Astrocyte (in vitro differentiated cells and primary cell): ENCODE measurements at regions not wholly inside any gene's neighbourhood (a gene's known extent, or its start where the extent isn't known, plus 50 kb on each side); places are given as distances from the start of the nearest gene placed in this dataset.

Experiments
- DNase-seq: peaks from one replicate; pipeline ENCODE4 v3.0.0-alpha.2; 2010; ENCODE audit warnings: low read depth
- FAIRE-seq: peaks from 2 replicates; lab custom pipeline; 2011; peaks lifted over from hg19 to GRCh38; lab: Jason Lieb, UNC
- H2AFZ ChIP-seq: 2 replicates; pipeline ENCODE4 v1.6.0; 2012; ENCODE audit warnings: low read depth, low read length, inconsistent platforms
- H3K27ac ChIP-seq: 2 replicates; pipeline ENCODE4 v1.5.1; 2011; ENCODE audit warnings: low read depth, low read length, inconsistent platforms
- H3K27me3 ChIP-seq: 2 replicates; pipeline ENCODE4 v1.6.0; 2011; ENCODE audit warnings: low read length, inconsistent platforms; ENCODE audit not compliant: insufficient read depth
- H3K36me3 ChIP-seq: 2 replicates; pipeline ENCODE4 v1.5.1; 2011; ENCODE audit warnings: low read length, inconsistent platforms; ENCODE audit not compliant: insufficient read depth
- H3K4me1 ChIP-seq: 2 replicates; pipeline ENCODE4 v1.5.1; 2011; ENCODE audit warnings: low read length, inconsistent platforms; ENCODE audit not compliant: insufficient read depth
- H3K4me2 ChIP-seq: 2 replicates; pipeline ENCODE4 v1.6.0; 2012; ENCODE audit warnings: low read length, inconsistent platforms
- H3K4me3 ChIP-seq: 2 replicates; pipeline ENCODE4 v1.5.1; 2011; ENCODE audit warnings: low read depth, mild to moderate bottlenecking, low read length, inconsistent platforms; ENCODE audit not compliant: insufficient read depth
- H3K79me2 ChIP-seq: 2 replicates; pipeline ENCODE4 v1.6.0; 2012; ENCODE audit warnings: mild to moderate bottlenecking, low read length, inconsistent platforms; ENCODE audit not compliant: insufficient read depth
- H3K9ac ChIP-seq: 2 replicates; pipeline ENCODE4 v1.6.0; 2012; ENCODE audit warnings: mild to moderate bottlenecking, low read length, inconsistent platforms
- H3K9me3 ChIP-seq: 2 replicates; pipeline ENCODE4 v1.5.1; 2012; ENCODE audit warnings: low read depth, mild to moderate bottlenecking, low read length, inconsistent platforms; ENCODE audit not compliant: insufficient read depth
- H4K20me1 ChIP-seq: 2 replicates; pipeline ENCODE4 v1.6.0; 2012; ENCODE audit warnings: low read length, inconsistent platforms; ENCODE audit not compliant: insufficient read depth
- H3K27ac Mint-ChIP-seq: one replicate; pipeline ENCODE4 v1.8.0; 2021; ENCODE audit warnings: mild to moderate bottlenecking, mixed read lengths; ENCODE audit not compliant: unreplicated experiment
- H3K27me3 Mint-ChIP-seq: one replicate; pipeline ENCODE4 v1.8.0; 2021; ENCODE audit warnings: low read depth, mixed read lengths; ENCODE audit not compliant: unreplicated experiment
- H3K36me3 Mint-ChIP-seq: one replicate; pipeline ENCODE4 v1.8.0; 2021; ENCODE audit warnings: low read depth, mixed read lengths; ENCODE audit not compliant: unreplicated experiment
- H3K4me1 Mint-ChIP-seq: one replicate; pipeline ENCODE4 v1.8.0; 2021; ENCODE audit warnings: low read depth, mixed read lengths; ENCODE audit not compliant: unreplicated experiment
- H3K4me3 Mint-ChIP-seq: one replicate; pipeline ENCODE4 v1.8.0; 2021; ENCODE audit warnings: mild to moderate bottlenecking, moderate library complexity, mixed read lengths; ENCODE audit not compliant: unreplicated experiment
- H3K9me3 Mint-ChIP-seq: one replicate; pipeline ENCODE4 v1.8.0; 2021; ENCODE audit warnings: mild to moderate bottlenecking, mixed read lengths; ENCODE audit not compliant: unreplicated experiment
- CTCF ChIP-seq: IDR thresholded peaks from 2 replicates; pipeline ENCODE4 v1.5.1; 2011; ENCODE audit warnings: low read depth, mild to moderate bottlenecking, inconsistent platforms, low read length, moderate library complexity; ENCODE audit not compliant: insufficient read depth
- EZH2 ChIP-seq: IDR thresholded peaks from 2 replicates; pipeline ENCODE4 v1.6.1; 2012; ENCODE audit warnings: mild to moderate bottlenecking, low read length, inconsistent platforms; ENCODE audit not compliant: insufficient read depth

- no peak overlapping the region for H3K4me3 ChIP-seq
- FAIRE-seq: no peak
These were observed 103.3 kb upstream of the TLR3 start for GRCh38 chr4:185965426-185966384.

GRCh38 chr4:185966549-185966948 is 102.4 kb upstream of the TLR3 start:
- Histone ChIP-seq H3K27me3 (peaks cover 2% of the 10 kb centered on the region), H3K27ac (no peak overlapping the region), H2AFZ (peak overlapping the region; percentile 39), H3K4me2 (peak overlapping the region; percentile 12), H3K36me3 (no peaks in the 10 kb centered on the region), H4K20me1 (no peaks in the 10 kb centered on the region), H3K4me3 (no peak overlapping the region), H3K4me1 (no peaks in the 10 kb centered on the region), H3K9me3 (no peaks in the 10 kb centered on the region), H3K79me2 (no peaks in the 10 kb centered on the region), H3K9ac (no peak overlapping the region)
- FAIRE-seq: no peak
- H3K27ac Mint-ChIP-seq: no peak overlapping the region
- no peaks in the 10 kb centered on the region for H3K27me3 Mint-ChIP-seq
- DNase-seq: no peak
- no peak for TF ChIP-seq CTCF
- no peak for TF ChIP-seq EZH2
- peak overlapping the region; percentile 20 for H3K4me3 Mint-ChIP-seq
- H3K4me1 Mint-ChIP-seq: peaks cover 20% of the 10 kb centered on the region
- no peaks in the 10 kb centered on the region for H3K9me3 Mint-ChIP-seq
- H3K36me3 Mint-ChIP-seq: no peaks in the 10 kb centered on the region

More at GRCh38 chr4:185965426-185966384, 103.3 kb upstream of the TLR3 start:
- H3K9ac ChIP-seq: no peak overlapping the region
- no peaks in the 10 kb centered on the region for H3K36me3 ChIP-seq
- no peaks in the 10 kb centered on the region for H3K79me2 ChIP-seq
- no peak overlapping the region for H3K27ac ChIP-seq
- Mint-ChIP-seq H3K4me3 (peak overlapping the region; percentile 50), H3K27me3 (no peaks in the 10 kb centered on the region), H3K27ac (peak overlapping the region; percentile 58), H3K36me3 (no peaks in the 10 kb centered on the region), H3K4me1 (peaks cover 20% of the 10 kb centered on the region), H3K9me3 (no peaks in the 10 kb centered on the region)
- peak overlapping the region; percentile 28 for H3K4me2 ChIP-seq
- H2AFZ ChIP-seq: peak overlapping the region; percentile 13
- no peaks in the 10 kb centered on the region for H3K4me1 ChIP-seq
- H3K9me3 ChIP-seq: no peaks in the 10 kb centered on the region
- peaks cover 2% of the 10 kb centered on the region for H3K27me3 ChIP-seq
- no peak for DNase-seq
- no peak for TF ChIP-seq EZH2
- TF ChIP-seq CTCF: no peak
- H4K20me1 ChIP-seq: no peaks in the 10 kb centered on the region
